RWPE2 (cell line): ENCODE measurements at regions not wholly inside any gene's neighbourhood (a gene's known extent, or its start where the extent isn't known, plus 50 kb on each side); places are given as distances from the start of the nearest gene placed in this dataset.

Source experiments
- ATAC-seq: fragments of 200-7000 bp; cut with Tn5 transposase; 3 replicates; pipeline ENCODE4 v1.9.1; 2021; ENCODE audit warnings: low read depth
- DNase-seq: peaks from one replicate; pipeline ENCODE4 v3.0.0-alpha.2; 2020; ENCODE audit warnings: low spot score
- H3K27ac ChIP-seq: fragments of 450-650 bp; 2 replicates; pipeline ENCODE4 v1.5.1; 2017; ENCODE audit warnings: mild to moderate bottlenecking; ENCODE audit not compliant: poor library complexity, severe bottlenecking
- H3K27me3 ChIP-seq: fragments of 250-450 bp; sonication (Bioruptor Pico); 2 replicates; pipeline ENCODE4 v1.5.1; 2021; ENCODE audit warnings: mild to moderate bottlenecking, moderate library complexity; ENCODE audit not compliant: insufficient read depth, poor library complexity, severe bottlenecking
- H3K36me3 ChIP-seq: fragments of 250-450 bp; sonication (Bioruptor Pico); 2 replicates; pipeline ENCODE4 v1.5.1; 2020; ENCODE audit warnings: low read depth, mild to moderate bottlenecking, moderate library complexity
- H3K4me1 ChIP-seq: fragments of 250-450 bp; sonication (Bioruptor Pico); 2 replicates; pipeline ENCODE4 v1.5.1; 2021; ENCODE audit warnings: mild to moderate bottlenecking, moderate library complexity; ENCODE audit not compliant: insufficient read depth, poor library complexity, severe bottlenecking
- H3K4me3 ChIP-seq: fragments of 250-450 bp; sonication (Bioruptor Pico); 2 replicates; pipeline ENCODE4 v1.5.1; 2021; ENCODE audit warnings: mild to moderate bottlenecking, moderate library complexity; ENCODE audit not compliant: severe bottlenecking
- H3K9me3 ChIP-seq: fragments of 250-450 bp; sonication (Bioruptor Pico); 2 replicates; pipeline ENCODE4 v1.5.1; 2021; ENCODE audit warnings: mild to moderate bottlenecking, moderate library complexity; ENCODE audit not compliant: severe bottlenecking
- CTCF ChIP-seq: fragments of 450-650 bp; IDR thresholded peaks from one replicate; pipeline ENCODE4 v1.5.1; 2017; ENCODE audit warnings: mild to moderate bottlenecking, moderate library complexity; ENCODE audit not compliant: poor library complexity, severe bottlenecking

- H3K27me3 ChIP-seq, result no peaks in the 10 kb centered on the region
- ATAC-seq (no peak), DNase-seq (no peak)
- H3K4me1 ChIP-seq, result no peaks in the 10 kb centered on the region
- no peak overlapping the region for H3K4me3 ChIP-seq
- H3K9me3 ChIP-seq, result no peaks in the 10 kb centered on the region
- H3K27ac ChIP-seq, result no peak overlapping the region
- H3K36me3 ChIP-seq, result no peaks in the 10 kb centered on the region
- TF ChIP-seq CTCF, result no peak
Observed at GRCh38 chr9:99632349-99633038, 189.2 kb upstream of the NR4A3 start.

GRCh38 chr9:99633265-99633664, 188.4 kb upstream of the NR4A3 start:
- no peak for TF ChIP-seq CTCF
- no peak overlapping the region for H3K27ac ChIP-seq
- H3K36me3 ChIP-seq, result no peaks in the 10 kb centered on the region
- no peak overlapping the region for H3K4me3 ChIP-seq
- no peak for DNase-seq
- H3K4me1 ChIP-seq, result no peaks in the 10 kb centered on the region
- ATAC-seq, result no peak
- no peaks in the 10 kb centered on the region for H3K27me3 ChIP-seq
- H3K9me3 ChIP-seq, result no peaks in the 10 kb centered on the region

- no peak for ATAC-seq
- no peak for DNase-seq
- H3K27me3 ChIP-seq, result no peaks in the 10 kb centered on the region
- no peak overlapping the region for H3K27ac ChIP-seq
- H3K36me3 ChIP-seq, result no peaks in the 10 kb centered on the region
- TF ChIP-seq CTCF, result no peak
- H3K4me3 ChIP-seq, result no peak overlapping the region
- H3K4me1 ChIP-seq, result no peaks in the 10 kb centered on the region
- H3K9me3 ChIP-seq, result no peaks in the 10 kb centered on the region
Observed at GRCh38 chr9:99634186-99634585, 187.5 kb upstream of the NR4A3 start.

- ATAC-seq, result no peak
- Histone ChIP-seq H3K27me3 (no peaks in the 10 kb centered on the region), H3K4me1 (no peaks in the 10 kb centered on the region), H3K36me3 (no peaks in the 10 kb centered on the region), H3K27ac (no peak overlapping the region), H3K4me3 (no peak overlapping the region), H3K9me3 (no peaks in the 10 kb centered on the region)
- no peak for TF ChIP-seq CTCF
- DNase-seq, result no peak
Observed at GRCh38 chr9:99635032-99635431, 186.7 kb upstream of the NR4A3 start.

- no peak for DNase-seq
- Histone ChIP-seq H3K4me3 (no peak overlapping the region), H3K27ac (no peak overlapping the region), H3K36me3 (no peaks in the 10 kb centered on the region), H3K4me1 (no peaks in the 10 kb centered on the region), H3K27me3 (no peaks in the 10 kb centered on the region), H3K9me3 (no peaks in the 10 kb centered on the region)
- ATAC-seq, result no peak
- TF ChIP-seq CTCF, result no peak
Observed at GRCh38 chr9:99637641-99638040, 184.0 kb upstream of the NR4A3 start.
